ENCODE measurements at regions not wholly inside any gene's neighbourhood (a gene's known extent, or its start where the extent isn't known, plus 50 kb on each side); places are given as distances from the start of the nearest gene placed in this dataset.

DNA sequence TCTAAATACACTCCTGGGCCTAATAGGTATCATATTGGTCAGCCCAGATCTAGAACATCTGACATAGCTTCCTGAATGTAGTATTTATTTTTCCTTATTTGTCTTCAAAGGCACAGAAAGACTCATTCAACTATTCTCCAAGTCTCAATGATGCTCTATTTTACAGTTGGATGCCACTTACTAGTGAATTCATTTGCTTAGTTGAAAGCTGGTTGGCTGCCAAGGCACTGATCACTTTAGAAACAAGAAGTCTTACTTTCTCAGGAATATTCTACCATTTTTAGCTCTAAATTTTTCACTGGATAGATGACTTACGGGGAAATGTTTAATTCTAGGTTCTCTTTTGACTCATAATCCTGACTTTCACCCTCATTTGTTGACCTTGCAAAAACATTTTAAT is 863.4 kb downstream of the SORCS1 start:
- no peak overlapping the region for H3K4me3 ChIP-seq (ENCODE audit: low read length)

DNA sequence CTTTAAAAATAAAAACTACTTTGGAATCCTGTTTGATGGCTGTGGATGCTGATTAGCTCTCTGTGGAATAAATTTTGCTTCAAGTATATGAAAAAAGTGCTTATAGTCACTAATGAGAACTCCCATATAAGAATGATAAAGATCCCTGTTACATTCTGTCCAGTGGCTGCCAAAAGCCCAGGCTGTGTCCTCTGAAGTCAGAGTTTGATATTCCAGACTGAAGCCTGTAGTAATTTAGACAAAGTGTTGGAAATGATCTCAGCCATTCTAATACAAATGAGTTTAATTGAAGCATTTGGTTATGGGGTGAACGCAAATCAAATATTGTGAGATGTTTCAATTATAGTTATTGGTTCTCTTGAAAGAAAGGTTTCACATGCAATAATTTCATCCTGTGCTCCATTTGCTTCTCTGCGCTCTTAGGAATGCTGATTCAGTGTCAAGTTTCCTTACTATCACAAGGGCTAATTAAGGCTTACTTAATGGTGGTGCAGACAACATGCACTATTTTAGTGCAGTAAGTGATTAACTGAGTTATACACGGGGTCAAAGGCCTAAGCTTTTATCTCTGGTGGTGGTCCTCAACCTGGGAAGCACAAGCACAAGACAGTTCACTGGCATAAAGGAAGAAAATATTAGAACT is 867.6 kb downstream of the SORCS1 start:
- no peak overlapping the region for H3K4me3 ChIP-seq (ENCODE audit: low read length)

More for the DNA sequence above, 863.4 kb downstream of the SORCS1 start:
- no peak for DNase-seq (ENCODE audit: low read depth)
- no peak for TF ChIP-seq CTCF (conservative IDR thresholded peaks at IDR 0.05; ENCODE audit: low read depth, low read length)

GRCh38 chr10:106284802-106285587 is 879.5 kb downstream of the SORCS1 start:
- DNase-seq (ENCODE audit: low read depth), result peak; percentile 7
- no peak overlapping the region for H3K4me3 ChIP-seq (ENCODE audit: low read length)
- no peak for TF ChIP-seq CTCF (conservative IDR thresholded peaks at IDR 0.05; ENCODE audit: low read depth, low read length)

More for the DNA sequence above, 867.6 kb downstream of the SORCS1 start:
- DNase-seq (ENCODE audit: low read depth), result no peak
- TF ChIP-seq CTCF (conservative IDR thresholded peaks at IDR 0.05; ENCODE audit: low read depth, low read length), result no peak

DNA sequence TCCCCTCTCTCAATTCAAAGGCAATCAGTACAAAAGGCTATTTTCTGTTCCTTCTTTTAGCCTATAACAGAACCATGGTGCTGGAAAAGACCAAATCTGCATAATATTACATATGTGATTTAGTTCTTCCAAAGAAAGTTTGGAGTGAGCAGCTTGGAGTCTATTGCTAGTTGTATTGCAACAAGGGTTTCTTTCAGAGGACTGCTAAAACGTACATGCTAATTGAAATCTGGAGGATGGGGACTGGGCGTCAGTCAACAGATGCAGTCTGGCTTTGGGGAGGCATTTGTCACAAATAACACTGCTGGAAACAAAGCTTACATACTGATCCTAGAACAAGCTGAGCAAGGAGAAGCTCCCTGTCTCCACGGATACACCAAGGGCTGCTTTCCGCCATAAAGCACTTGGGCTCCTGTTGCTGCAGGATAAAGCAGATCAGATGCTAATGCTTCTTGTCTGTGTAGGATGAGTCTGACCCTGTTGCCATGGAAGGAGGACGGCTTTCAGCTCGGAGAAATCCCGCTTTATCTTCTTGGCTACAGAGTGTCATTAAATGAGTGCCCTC is 883.5 kb downstream of the SORCS1 start:
- no peak overlapping the region for H3K4me3 ChIP-seq (ENCODE audit: low read length)
- DNase-seq (ENCODE audit: low read depth), result no peak
- TF ChIP-seq CTCF (conservative IDR thresholded peaks at IDR 0.05; ENCODE audit: low read depth, low read length), result no peak

DNA sequence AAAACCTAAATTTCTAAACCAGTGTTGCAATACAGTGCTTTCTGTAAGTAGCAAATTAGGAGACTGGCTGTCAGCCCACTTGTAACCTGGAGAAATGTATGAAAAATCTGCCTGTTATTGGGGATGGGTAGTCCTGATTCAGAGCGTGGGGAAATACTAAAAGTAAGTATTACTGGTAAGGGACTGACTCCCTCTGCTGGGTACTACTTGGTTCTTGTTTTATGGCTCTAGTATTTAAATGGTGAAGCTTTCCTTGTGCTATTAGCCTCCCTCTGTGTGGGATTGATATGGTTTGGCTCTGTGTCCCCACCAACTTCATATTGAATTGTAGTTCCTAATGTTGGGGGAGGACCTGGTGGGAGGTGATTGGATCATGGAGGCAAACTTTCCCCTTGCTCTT is 886.1 kb downstream of the SORCS1 start:
- TF ChIP-seq CTCF (conservative IDR thresholded peaks at IDR 0.05; ENCODE audit: low read depth, low read length), result no peak
- H3K4me3 ChIP-seq (ENCODE audit: low read length), result no peak overlapping the region
- no peak for DNase-seq (ENCODE audit: low read depth)

DNA sequence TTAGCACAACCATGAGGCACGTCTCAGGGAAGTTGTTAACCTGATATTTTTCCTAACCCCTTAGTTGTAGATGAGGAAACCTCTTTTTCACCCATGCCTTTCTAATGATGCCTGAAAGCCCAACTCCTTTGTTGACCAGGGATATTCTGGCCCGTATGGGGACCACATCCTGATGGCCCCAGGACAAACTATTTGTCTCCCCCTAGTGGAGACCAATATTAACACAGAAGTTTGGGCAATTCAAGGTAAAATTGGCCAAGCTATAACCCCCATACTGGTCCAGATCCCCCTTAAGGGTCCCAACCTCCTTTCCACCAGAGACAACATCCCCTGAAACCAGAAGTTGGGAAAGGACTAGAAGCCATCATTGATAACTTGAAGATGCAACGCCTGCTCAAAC is 893.3 kb downstream of the SORCS1 start:
- no peak for TF ChIP-seq CTCF (conservative IDR thresholded peaks at IDR 0.05; ENCODE audit: low read depth, low read length)
- no peak overlapping the region for H3K4me3 ChIP-seq (ENCODE audit: low read length)
- no peak for DNase-seq (ENCODE audit: low read depth)

Measured in retinal pigment epithelial cell (primary cell).